SW 1271 (cell line): ENCODE measurements at regions not wholly inside any gene's neighbourhood (a gene's known extent, or its start where the extent isn't known, plus 50 kb on each side); places are given as distances from the start of the nearest gene placed in this dataset.
"Not testable (repeated sequence)": the region's sequence is repeated elsewhere in the genome, so short reads cannot be mapped to it uniquely, and the experiment has no call there.

Experiments used
- DNase-seq, 2 experiments: peaks; one replicate each; lab custom pipeline; 2025; lab: John Stamatoyannopoulos, UW

- no peak for DNase-seq
Observed at GRCh38 chr3:87873136-87873535, 185.7 kb downstream of the CGGBP1 start.

- DNase-seq: no peak
Observed at GRCh38 chr3:87867001-87867400, 191.8 kb downstream of the CGGBP1 start.

GRCh38 chr3:87856126-87856525 is 202.7 kb downstream of the CGGBP1 start:
- DNase-seq: no peak

- DNase-seq: no peak
Observed at GRCh38 chr3:87855616-87856015, 203.2 kb downstream of the CGGBP1 start.

- DNase-seq: no peak
Observed at GRCh38 chr3:87855211-87855610, 203.6 kb downstream of the CGGBP1 start.

GRCh38 chr3:87848003-87848402 is 210.8 kb downstream of the CGGBP1 start:
- DNase-seq: no peak

GRCh38 chr3:87837076-87837475 is 221.7 kb downstream of the CGGBP1 start:
- no peak for DNase-seq

- no peak for DNase-seq
Observed at GRCh38 chr3:87836026-87836425, 222.8 kb downstream of the CGGBP1 start.

GRCh38 chr3:87835236-87835635 is 223.6 kb downstream of the CGGBP1 start:
- DNase-seq: no peak

GRCh38 chr3:87834327-87834726 is 224.5 kb downstream of the CGGBP1 start:
- DNase-seq: no peak

GRCh38 chr3:87833039-87833377 is 225.8 kb downstream of the CGGBP1 start:
- DNase-seq: no peak

GRCh38 chr3:87828046-87828445 is 230.8 kb downstream of the CGGBP1 start:
- DNase-seq: no peak

- no peak for DNase-seq
Observed at GRCh38 chr3:87822563-87822962, 236.2 kb downstream of the CGGBP1 start.

- not testable (repeated sequence) for DNase-seq
Observed at GRCh38 chr3:87813503-87813902, 245.3 kb downstream of the CGGBP1 start.

GRCh38 chr3:87811953-87812352 is 246.9 kb downstream of the CGGBP1 start:
- no peak for DNase-seq

- DNase-seq: no peak
Observed at GRCh38 chr3:87810452-87811016, 248.3 kb downstream of the CGGBP1 start.

GRCh38 chr3:87805670-87806069 is 253.1 kb downstream of the CGGBP1 start:
- DNase-seq: no peak

GRCh38 chr3:87801409-87801808 is 257.4 kb downstream of the CGGBP1 start:
- DNase-seq: no peak

GRCh38 chr3:87800516-87800915 is 258.3 kb downstream of the CGGBP1 start:
- no peak for DNase-seq

GRCh38 chr3:87798567-87798947 is 260.2 kb downstream of the CGGBP1 start:
- no peak for DNase-seq

- no peak for DNase-seq
Observed at GRCh38 chr3:87797872-87798566, 260.8 kb downstream of the CGGBP1 start.

- no peak for DNase-seq
Observed at GRCh38 chr3:87796843-87797185, 262.0 kb downstream of the CGGBP1 start.

GRCh38 chr3:87796137-87796842 is 262.5 kb downstream of the CGGBP1 start:
- no peak for DNase-seq

- no peak for DNase-seq
Observed at GRCh38 chr3:87795701-87796100, 263.1 kb downstream of the CGGBP1 start.
